NCI-H146 treated with DMSO at 0.1 percent for 48 hours (cell line): ENCODE measurements at regions not wholly inside any gene's neighbourhood (a gene's known extent, or its start where the extent isn't known, plus 50 kb on each side); places are given as distances from the start of the nearest gene placed in this dataset.
"Not testable (repeated sequence)": the region's sequence is repeated elsewhere in the genome, so short reads cannot be mapped to it uniquely, and the experiment has no call there.

ENCODE experiments used
- DNase-seq: peaks from one replicate; lab custom pipeline; 2025; ENCODE audit not compliant: unreplicated experiment; lab: John Stamatoyannopoulos, UW

DNA sequence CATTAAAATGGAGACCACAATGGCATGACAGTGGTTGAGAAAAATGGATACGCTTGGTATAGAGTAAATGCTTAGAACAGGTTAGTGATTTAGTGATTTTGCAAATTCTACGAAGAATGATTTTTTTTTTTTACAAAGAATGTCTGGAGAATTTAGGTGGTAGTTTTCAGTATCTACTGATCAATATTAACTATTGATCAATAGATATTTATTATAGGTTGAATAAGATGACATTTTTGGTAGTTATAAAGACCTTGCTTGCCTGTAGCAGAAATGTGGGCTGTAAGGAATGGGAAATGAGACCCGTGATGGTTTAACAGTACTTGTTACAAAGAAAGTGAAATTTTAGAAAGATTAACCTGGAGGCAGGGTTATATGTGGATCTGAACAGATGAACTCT lies 137.5 kb downstream of the NR2F2 start:
- no peak for DNase-seq

DNA sequence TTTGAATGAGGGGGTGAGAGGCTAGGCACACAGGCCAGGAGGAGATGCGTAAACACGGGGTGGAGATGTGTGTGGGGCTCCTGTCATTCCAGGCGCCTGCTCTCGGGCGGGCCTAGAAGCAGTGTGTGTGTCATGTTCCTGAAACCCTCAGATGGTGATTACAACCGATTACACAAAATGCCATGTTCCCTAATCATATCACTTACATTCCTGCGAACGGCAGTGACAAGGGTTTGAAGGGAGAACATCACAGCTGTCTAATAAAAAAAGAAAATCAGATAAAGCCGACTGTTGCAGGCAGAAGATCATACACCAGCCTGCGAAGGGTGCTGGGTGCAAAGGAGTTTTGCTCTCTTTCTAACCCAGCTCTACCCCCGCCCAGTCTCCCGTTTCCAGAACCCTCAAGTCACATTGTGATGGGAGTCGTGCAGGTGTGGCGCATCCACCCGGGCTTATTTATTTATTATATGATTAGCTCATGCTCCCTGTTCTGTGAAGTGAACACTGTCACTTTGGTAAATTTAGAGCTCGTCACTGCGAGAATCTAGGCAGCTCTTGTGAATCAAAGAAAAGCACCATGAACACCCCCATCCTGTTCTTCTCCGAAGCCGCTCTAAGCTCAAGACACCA lies 140.3 kb downstream of the NR2F2 start:
- DNase-seq = no peak

DNA sequence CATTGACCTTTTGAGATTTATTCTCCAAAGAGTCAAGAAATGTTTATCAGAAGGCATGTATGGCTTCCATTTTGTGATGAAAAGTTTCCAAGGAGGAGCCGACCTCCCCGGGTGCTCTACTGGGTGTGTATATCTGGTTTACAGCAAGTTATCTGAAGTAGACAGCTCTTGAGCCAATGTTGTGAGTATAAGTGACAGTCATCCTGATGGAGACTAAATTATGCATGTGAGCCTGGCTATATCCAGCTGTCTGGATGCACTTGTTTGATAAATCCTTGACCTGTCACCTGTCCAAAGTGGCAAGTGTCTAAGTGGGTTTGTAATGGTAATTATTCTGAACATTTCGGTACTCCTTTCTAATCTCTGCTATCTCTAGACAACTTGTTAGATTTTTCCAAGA lies 142.2 kb downstream of the NR2F2 start:
- no peak for DNase-seq

DNA sequence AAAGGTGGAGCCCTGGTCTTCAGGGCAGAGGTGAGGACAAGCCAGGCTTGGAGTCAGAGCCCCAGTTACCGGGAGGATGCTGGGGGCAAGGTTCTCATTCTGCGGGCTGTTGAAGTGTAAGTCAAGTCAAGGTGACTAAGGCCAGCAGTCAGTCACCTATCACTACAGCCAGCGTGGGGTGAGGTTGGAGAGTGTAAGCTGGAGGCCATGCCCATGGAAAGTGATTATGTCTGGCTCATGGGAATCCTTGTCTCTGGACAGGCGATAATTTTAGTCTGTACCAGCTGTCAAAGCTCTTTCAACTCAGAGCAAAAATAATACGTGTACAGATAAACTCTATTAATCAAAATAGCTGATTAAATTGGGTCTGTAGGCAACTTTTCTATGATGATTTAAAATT lies 143.1 kb downstream of the NR2F2 start:
- DNase-seq = no peak

DNA sequence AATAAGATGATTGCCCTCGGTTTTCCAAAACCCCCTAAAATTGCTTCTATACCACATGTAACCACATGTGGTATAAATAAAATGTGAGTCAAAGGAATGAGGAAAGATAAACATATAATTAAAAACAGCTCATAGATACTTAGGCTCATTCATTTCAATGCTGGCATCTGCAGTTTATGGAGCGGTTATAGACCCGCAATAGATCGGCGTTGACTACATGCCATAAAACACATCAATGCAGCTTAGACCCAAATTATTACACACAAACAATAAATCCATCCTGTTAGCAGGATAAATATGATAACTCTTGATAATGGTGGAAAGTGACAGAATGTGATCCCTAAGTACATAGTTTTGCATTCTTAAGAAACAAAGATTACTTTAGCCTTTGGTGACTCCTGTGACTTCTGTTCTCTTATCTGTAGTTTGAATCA lies 143.7 kb downstream of the NR2F2 start:
- no peak for DNase-seq

DNA sequence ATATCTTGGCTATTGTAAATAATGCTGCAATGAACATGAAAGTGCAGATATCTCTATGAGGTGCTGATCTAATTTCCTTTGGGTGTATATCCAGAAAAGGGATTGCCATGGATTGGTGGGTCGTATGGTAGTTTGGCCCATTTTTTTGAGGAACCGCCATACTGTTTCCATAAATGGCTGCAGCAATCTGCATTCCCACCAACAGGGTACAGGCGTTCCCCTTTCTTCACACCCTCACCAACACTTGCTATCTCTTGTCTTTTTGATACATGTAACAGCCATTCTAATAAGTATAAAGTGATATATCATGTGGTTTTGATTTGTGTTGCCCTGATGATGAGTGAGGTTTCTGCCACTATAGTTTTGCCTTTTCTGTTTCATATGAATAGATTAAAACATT lies 146.7 kb downstream of the NR2F2 start:
- no peak for DNase-seq

DNA sequence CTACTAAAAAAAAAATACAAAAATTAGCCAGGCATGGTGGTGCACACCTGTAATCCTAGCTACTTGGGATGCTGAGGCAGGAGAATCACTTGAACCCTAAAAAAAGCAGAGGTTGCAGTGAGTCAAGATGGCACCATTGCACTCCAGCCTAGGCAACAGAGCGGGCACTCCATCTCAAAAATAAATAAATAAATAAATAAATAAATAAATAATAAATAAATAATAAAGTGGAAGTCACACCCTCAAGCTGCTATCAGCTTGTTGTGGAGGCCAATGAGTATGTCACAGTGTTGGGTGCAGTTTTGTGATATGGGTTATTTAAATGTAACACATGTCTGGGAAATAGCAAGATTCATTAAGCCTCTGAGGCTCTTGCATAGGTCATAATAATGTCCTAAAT lies 153.9 kb downstream of the NR2F2 start:
- not testable (repeated sequence) for DNase-seq

DNA sequence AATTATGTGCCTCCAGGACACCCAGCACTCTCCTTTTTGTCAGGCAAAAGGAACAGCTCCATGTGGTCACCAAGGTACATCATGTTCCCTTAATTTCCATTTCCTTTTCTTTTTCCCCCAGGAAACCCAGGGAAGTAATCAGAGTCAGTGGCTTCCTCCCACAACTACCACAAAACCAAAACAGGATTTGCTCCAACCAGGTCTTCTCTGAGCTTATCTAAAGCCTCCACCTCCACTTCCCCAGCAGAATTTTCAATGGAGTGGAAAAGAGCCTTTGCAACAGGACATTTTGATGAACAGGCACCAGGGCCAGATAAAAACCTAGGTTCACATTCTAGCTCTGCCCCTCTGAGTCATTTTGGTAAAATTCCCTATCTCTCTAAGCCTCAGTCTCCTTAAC lies 154.3 kb downstream of the NR2F2 start:
- DNase-seq = no peak

DNA sequence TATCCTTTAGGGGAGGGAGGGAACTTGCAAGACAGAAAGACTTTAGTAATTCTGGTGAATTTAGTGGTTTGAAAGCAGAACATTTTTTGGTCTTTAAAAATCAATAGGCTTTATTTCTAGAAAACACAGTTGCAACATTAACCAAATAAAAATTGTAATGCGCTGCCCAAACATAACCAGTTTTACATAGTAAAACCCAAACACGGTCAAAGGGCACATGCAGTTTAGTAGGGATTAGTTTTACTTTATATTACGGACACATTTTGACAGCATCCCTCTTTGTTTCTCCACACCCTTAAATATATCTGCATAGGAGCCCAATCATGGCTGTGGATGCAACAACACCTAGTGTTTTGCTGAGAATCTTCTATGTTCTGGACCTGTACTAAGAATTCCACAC lies 156.7 kb downstream of the NR2F2 start:
- DNase-seq = no peak

DNA sequence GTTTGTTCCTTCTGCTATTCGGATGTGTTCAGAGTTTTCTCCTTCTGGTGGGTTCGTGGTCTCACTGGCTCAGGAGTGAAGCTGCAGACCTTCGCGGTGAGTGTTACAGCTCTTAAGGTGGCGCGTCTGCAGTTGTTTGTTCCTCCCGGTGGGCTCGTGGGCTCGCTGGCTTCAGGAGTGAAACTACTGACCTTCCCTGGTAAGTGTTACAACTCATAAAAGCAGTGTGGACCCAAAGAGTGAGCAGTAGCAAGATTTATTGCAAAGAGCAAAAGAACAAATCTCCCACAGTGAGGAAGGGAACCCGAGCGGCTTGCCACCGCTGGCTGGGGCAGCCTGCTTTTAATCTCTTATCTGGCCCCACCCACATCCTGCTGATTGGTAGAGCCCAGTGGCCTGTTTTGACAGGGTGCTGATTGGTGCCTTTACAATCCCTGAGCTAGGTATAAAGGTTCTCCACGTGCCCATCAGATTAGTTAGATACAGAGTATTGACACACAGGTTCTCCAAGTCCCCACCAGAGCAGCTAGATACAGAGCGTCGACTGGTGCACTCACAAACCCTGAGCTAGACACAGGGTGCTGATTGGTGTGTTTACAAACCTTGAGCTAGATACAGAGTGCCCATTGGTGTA lies 160.7 kb downstream of the NR2F2 start:
- not testable (repeated sequence) for DNase-seq

DNA sequence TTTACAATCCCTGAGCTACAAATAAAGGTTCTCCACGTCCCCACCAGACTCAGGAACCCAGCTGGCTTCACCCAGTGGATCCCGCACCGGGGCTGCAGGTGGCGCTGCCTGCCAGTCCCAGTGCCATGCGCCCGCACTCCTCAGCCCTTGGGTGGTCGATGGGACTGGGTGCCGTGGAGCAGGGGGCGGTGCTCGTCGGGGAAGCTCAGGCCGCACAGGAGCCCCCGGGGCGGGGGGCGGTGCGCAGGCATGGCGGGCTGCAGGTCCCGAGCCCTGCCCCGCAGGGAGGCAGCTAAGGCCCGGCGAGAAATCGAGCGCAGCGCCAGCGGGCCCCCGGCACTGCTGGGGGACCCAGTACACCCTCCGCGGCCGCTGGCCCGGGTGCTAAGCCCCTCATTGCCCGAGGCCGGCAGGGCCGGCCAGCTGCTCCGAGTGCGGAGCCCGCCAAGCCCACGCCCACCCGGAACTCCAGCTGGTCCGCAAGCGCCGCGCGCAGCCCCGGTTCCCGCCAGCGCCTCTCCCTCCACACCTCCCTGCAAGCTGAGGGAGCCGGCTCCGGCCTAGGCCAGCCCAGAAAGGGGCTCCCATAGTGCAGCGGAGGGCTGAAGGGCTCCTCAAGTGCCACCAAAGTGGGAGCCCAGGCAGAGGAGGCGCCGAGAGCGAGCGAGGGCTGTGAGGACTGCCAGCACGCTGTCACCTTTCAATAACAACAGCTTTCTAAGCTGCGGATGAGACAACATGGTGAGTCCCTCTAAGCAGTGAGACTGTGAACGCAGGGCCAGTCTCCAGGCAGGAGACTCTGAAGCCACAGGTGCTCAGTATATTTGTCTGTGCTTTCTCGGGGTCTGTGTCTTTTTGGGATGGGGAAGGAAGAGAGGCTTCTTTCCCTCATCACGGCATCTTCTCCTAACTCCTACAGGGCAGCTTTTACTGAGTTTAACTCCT lies 161.5 kb downstream of the NR2F2 start:
- DNase-seq = not testable (repeated sequence)

DNA sequence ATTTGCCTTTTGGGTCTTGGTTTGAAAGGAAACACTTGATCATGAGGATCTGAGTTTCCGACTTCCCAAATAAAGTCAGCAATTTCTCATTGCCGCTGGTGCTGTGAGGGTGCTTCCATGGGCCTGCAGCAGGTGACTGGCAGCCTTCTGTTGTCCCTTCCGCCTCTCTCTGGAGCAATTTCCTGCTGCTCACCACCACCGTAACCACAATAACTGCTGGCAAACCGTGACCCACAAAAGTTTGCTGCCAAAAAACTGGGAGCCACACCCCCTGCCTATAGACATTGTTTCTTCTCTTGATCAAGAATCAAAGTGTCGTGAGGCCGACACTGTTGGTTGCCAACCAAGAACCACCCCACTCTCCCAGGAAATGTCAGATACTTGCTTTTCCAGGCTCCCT lies 164.0 kb downstream of the NR2F2 start:
- no peak for DNase-seq

DNA sequence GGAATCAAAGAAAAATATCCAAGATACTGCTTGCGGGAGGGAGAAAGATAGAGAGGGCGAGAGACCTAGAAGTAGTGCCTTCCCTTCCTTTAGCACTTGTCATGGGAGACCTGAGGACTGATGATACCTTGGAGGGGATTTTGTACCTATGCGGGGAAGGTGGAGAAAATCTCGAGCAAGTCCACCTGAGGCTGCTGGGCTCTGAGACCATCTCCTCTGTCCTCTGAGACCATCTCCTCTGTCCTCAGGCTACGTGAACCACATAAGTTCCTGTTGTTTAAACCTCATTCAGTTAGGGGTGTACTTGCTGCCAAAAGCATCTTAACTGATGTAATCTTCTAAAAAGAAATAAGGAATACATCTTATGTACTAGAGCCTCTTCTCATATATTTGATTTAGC lies 164.9 kb downstream of the NR2F2 start:
- DNase-seq = no peak

DNA sequence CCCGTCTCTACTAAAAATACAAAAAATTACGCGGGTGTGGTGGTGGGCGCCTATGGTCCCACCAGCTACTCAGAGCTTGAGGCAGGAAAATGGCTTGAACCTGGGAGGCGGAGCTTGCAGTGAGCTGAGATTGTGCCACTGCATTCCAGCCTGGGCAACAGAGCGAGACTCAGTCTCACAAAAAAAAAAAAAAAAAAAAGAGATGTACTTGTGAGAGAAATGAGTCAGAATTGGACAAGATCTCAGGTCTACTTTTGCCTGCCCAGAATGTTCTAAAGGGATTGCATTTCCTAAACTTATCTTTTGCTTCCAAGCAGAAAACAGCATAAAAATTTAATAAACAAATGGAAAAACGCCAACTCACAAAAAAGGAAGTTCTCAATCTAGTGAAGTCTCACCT lies 167.5 kb downstream of the NR2F2 start:
- no peak for DNase-seq

DNA sequence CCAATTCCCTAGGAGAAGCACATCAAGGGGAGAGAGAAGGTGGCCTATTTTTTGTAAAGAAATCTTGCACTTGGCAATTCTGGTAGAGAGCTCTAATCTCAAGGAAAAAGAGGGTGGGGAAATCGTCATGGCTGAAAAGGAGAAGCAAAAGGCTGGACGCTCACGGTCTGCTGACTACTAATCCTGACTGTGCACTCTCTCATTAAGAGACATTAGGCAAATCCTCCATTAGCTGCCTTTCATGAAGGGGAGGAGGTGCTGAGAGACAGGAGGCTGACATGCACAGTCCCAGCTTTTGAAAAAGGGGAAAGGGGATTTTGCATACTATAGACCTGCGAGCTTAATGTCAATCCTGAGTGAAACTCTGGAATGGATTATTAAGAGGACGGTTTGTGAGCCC lies 170.0 kb downstream of the NR2F2 start:
- no peak for DNase-seq

DNA sequence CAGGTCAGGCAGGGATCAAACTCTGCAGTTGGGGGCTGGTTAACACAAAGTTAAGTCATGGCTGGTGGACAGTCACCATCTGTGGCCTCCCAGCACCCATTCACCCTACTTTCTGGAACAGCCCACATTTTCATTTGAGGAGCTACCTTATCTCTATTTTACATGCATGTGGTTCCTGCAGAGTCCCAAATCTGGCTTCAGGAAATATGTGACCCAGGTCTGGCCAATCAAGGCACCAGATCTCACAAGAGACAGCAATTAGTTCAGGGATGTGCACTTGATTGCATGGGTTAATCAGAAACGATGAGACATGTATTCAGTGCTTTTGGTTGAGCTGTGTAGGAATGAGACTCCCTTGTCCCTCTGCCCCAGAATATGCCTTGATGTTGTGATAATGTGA lies 170.9 kb downstream of the NR2F2 start:
- DNase-seq = no peak

DNA sequence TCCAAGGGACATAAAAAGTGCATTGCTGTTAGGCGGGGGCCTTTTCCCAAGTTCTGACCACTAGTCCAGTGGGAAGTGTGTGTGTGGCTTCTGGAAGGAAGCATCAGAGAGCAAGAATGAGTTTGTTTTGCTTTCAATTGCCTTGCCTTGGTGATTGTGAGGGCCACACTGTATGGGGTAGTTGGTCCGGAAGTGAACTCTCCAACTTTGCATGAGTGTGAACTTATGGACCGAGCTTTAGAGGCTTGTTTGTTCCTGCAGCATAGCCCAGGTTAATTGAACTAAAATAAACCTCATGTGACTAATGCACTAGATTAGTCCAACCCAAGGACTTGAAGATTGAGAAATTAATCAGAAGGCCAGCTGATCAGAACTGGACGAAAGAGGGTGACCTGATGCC lies 171.7 kb downstream of the NR2F2 start:
- no peak for DNase-seq

DNA sequence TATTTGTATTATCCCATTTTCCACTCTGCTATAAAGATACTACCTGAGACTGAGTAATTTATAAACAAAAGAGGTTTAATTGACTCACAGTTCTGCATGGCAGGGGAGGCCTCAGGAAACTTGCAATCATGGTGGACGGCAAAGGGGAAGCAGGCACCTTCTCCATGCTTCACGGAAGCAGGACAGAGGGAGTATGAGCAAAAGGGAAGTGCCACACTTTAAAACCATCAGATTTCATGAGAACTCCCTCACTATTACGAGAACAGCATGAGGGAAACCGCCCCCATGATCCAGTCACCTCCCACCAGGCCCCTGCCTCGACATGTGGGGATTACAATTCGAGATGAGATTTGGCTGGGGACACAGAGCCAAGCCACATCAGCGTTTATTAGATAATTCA lies 172.8 kb downstream of the NR2F2 start:
- no peak for DNase-seq

DNA sequence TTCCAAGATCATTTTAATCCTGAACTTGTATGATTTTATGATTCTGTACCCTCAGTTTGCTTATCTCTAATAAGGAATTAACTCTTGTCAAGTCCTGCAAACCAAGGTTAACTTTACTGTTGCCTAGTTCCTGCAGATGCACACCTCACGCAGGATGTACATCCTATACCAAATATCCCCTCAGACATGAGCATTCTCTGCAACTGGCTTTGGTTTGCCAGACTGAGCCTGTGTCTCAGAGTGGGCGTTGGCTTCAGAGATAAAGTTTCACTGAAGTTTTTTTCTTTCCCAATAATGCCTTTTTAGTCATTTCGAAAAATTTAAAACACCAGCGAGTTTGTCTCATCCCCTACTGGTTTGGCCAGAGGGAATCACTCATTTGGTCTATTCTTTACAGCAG lies 173.9 kb downstream of the NR2F2 start:
- no peak for DNase-seq

DNA sequence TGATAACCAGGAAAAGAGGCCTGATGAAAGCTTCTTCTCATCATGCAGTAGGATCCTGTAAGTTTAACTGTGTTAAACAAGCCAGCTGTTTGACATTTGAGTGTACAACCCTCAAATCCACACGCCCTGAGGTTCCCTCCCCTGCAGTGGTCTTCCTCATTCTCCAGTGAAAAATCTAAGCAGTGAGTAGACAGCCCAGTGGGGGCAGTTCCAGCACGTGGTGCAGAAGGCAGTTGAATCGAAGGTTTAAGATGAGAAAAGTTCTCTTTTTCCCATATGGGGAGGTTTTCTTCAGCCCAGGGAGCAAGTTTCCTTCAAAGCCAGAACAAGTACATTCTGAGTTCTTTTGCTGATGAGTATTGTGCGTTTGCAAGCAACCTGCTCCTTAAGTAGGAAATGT lies 174.5 kb downstream of the NR2F2 start:
- DNase-seq = no peak

DNA sequence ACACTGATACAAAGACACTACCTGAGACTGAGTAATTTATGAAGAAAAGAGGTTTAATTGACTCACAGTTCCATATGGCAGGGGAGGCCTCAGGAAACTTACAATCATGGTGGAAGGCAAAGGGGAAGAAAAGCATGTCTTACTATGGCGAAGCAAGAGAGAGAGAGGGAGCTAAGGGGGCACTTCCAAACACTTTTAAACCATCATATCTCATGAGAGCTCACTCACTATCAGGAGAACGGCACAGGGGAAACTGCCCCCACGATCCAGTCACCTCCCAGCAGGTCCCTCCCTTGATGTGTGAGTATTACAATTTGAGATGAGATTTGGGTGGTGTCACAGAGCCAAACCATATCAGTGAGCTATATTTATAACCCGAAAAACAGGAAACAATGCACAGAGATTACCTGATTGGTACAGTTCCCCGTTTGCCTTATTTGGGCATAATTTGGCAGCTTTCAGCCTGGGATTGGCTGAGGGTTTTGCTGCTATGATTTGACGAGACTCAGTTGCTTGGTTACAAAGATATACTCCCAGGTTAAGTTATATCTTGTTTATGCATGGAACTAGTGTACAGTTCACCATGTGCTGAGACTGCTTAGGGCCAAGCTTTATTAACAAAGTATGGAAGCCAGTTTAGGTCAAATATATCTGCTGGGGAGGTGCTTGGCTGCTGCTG lies 184.2 kb downstream of the NR2F2 start:
- no peak for DNase-seq

DNA sequence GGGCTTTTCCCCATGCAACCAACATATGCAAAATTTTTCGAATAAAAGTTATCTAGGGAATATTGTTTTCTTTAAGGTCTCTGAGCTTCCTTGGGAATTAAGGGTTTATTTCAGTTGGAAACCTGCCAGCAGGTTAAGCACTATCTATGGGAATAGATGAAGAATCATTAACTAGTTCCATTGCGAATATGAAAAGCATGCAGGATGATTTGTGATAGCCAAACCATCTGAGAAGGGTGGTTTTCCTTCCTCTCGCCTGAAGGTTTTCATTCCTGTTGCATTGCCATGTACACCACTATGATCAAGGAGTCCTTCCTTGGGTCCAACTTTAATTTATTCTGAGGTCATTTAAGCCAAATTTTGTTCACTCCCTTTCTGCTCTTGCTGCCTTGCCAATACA lies 184.9 kb downstream of the NR2F2 start:
- DNase-seq = no peak
